ENCODE measurements at regions not wholly inside any gene's neighbourhood (a gene's known extent, or its start where the extent isn't known, plus 50 kb on each side); places are given as distances from the start of the nearest gene placed in this dataset.

GRCh38 chr7:124449896-124450295 is 315.7 kb downstream of the GPR37 start:
- no peak for DNase-seq (ENCODE audit: low read depth in 1 of 2, low spot score in 1 of 2)
- Histone ChIP-seq H3K27me3 (ENCODE audit: insufficient read depth, poor library complexity, severe bottlenecking) (no peaks in the 10 kb centered on the region), H3K27ac (replicated peaks) (no peak overlapping the region), H3K4me3 (replicated peaks; ENCODE audit: insufficient read depth, low read length) (no peak overlapping the region)
- no peak for TF ChIP-seq REST (IDR thresholded peaks at IDR 0.05; ENCODE audit: insufficient replicate concordance, low read depth)
- no peak for TF ChIP-seq SPI1 (IDR thresholded peaks at IDR 0.05; ENCODE audit: borderline replicate concordance, low read depth)
- TF ChIP-seq CTCF (IDR thresholded peaks at IDR 0.05; ENCODE audit: insufficient read depth, low read length) = no peak
- no peak for TF ChIP-seq POLR2AphosphoS5 (IDR thresholded peaks at IDR 0.05; ENCODE audit: low read depth)

DNA sequence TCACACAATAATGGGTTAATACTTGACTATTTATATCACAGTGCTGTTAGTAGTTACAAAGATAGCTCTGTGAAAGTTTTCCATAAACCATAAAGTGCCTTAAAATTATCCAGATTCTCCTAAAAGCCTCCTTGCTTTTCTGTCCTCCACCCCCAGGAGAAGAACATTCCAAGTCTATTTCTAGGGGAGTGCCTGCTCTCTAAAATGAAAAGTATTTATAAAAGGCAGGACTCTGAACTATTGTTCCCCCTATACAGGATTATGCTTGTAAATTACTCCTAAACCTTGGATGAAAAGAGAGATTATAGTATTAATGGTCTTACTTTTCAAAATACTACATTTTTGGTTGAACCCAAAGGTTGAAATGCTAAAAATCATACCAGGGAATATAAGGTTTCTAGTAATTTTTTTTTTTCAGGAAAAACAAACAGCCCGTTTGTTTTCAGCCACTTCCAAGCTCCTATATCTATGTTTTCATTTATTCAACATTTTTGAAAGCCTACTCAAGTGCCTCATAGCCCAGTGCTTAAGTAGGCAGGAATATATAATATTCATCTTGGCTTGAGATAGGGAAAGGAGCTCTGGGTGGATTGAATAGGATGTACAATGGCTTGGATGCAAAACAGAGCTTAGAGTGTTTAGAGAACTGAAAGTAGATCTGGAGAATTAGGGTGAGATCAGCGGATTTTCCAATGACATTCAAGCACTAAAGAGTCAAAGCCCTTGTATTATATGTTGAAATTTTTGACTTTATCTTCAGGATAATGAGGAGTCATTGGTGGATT is 320.7 kb downstream of the GPR37 start:
- DNase-seq (ENCODE audit: low read depth in 1 of 2, low spot score in 1 of 2) = no peak
- Histone ChIP-seq H3K27ac (replicated peaks) (no peak overlapping the region), H3K4me3 (replicated peaks; ENCODE audit: insufficient read depth, low read length) (no peak overlapping the region), H3K27me3 (ENCODE audit: insufficient read depth, poor library complexity, severe bottlenecking) (no peaks in the 10 kb centered on the region)
- TF ChIP-seq POLR2AphosphoS5 (IDR thresholded peaks at IDR 0.05; ENCODE audit: low read depth) = no peak
- TF ChIP-seq SPI1 (IDR thresholded peaks at IDR 0.05; ENCODE audit: borderline replicate concordance, low read depth) = no peak
- TF ChIP-seq REST (IDR thresholded peaks at IDR 0.05; ENCODE audit: insufficient replicate concordance, low read depth) = no peak
- no peak for TF ChIP-seq CTCF (IDR thresholded peaks at IDR 0.05; ENCODE audit: insufficient read depth, low read length)
- no peak for TF ChIP-seq GABPA (IDR thresholded peaks at IDR 0.05; ENCODE audit: low read depth)

DNA sequence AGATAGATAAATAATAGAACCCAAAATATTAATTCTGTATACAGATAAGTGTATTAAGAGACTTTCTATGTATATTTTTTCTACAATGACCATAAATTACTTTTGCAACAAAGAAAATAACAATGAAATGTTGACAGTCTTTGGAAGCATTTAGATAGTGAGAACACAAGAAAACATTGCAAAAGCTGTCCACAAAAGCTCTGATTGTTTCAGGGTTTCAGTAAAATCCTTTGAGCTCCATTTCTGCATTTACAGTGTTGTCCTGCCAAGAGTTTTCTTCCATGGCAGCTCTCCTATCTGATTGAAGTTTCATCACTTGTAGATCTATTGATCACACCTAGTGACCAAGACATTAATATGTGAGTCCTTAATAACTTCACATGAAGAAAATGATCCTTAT is 321.8 kb downstream of the GPR37 start:
- TF ChIP-seq CTCF (IDR thresholded peaks at IDR 0.05; ENCODE audit: insufficient read depth, low read length) (no peak), GABPA (IDR thresholded peaks at IDR 0.05; ENCODE audit: low read depth) (no peak), SPI1 (IDR thresholded peaks at IDR 0.05; ENCODE audit: borderline replicate concordance, low read depth) (no peak), POLR2AphosphoS5 (IDR thresholded peaks at IDR 0.05; ENCODE audit: low read depth) (no peak), REST (IDR thresholded peaks at IDR 0.05; ENCODE audit: insufficient replicate concordance, low read depth) (no peak)
- no peak for DNase-seq (ENCODE audit: low read depth in 1 of 2, low spot score in 1 of 2)
- Histone ChIP-seq H3K27ac (replicated peaks) (no peak overlapping the region), H3K27me3 (ENCODE audit: insufficient read depth, poor library complexity, severe bottlenecking) (no peaks in the 10 kb centered on the region), H3K4me3 (replicated peaks; ENCODE audit: insufficient read depth, low read length) (no peak overlapping the region)

All from HL-60 (cell line).